Fibroblast of skin of left quadriceps (primary cell): ENCODE measurements at regions not wholly inside any gene's neighbourhood (a gene's known extent, or its start where the extent isn't known, plus 50 kb on each side); places are given as distances from the start of the nearest gene placed in this dataset.
"Not testable (repeated sequence)": the region's sequence is repeated elsewhere in the genome, so short reads cannot be mapped to it uniquely, and the experiment has no call there.

ENCODE experiments used
- DNase-seq, 2 experiments: peaks; one replicate each; pipeline ENCODE4 v3.0.0-alpha.2; 2013; ENCODE audit warnings: low read depth in 2 of 2

- no peak for DNase-seq
Observed at GRCh38 chr1:60277269-60277668, 203.7 kb upstream of the C1orf87 start.

- no peak for DNase-seq
Observed at GRCh38 chr1:60274422-60275290, 201.1 kb upstream of the C1orf87 start.

- DNase-seq: no peak
Observed at GRCh38 chr1:60273185-60273584, 199.6 kb upstream of the C1orf87 start.

- no peak for DNase-seq
Observed at GRCh38 chr1:60271041-60271440, 197.5 kb upstream of the C1orf87 start.

GRCh38 chr1:60268451-60268850 lies 194.9 kb upstream of the C1orf87 start:
- no peak for DNase-seq

- peak in 1 of 2 experiments; percentile 16 for DNase-seq
Observed at GRCh38 chr1:60265560-60266535, 192.3 kb upstream of the C1orf87 start.

- no peak for DNase-seq
Observed at GRCh38 chr1:60262701-60263100, 189.1 kb upstream of the C1orf87 start.

- no peak for DNase-seq
Observed at GRCh38 chr1:60257531-60257930, 184.0 kb upstream of the C1orf87 start.

GRCh38 chr1:60255565-60255964 lies 182.0 kb upstream of the C1orf87 start:
- no peak for DNase-seq

GRCh38 chr1:60251426-60251825 lies 177.9 kb upstream of the C1orf87 start:
- no peak for DNase-seq

- DNase-seq: not testable (repeated sequence)
Observed at GRCh38 chr1:60247467-60247866, 173.9 kb upstream of the C1orf87 start.

GRCh38 chr1:60245324-60245723 lies 171.8 kb upstream of the C1orf87 start:
- no peak for DNase-seq

GRCh38 chr1:60244906-60245305 lies 171.3 kb upstream of the C1orf87 start:
- no peak for DNase-seq

GRCh38 chr1:60235275-60235674 lies 161.7 kb upstream of the C1orf87 start:
- no peak for DNase-seq

GRCh38 chr1:60234776-60235175 lies 161.2 kb upstream of the C1orf87 start:
- DNase-seq: no peak

- no peak for DNase-seq
Observed at GRCh38 chr1:60229821-60230220, 156.3 kb upstream of the C1orf87 start.

- DNase-seq: peak; percentile 57 to 60
Observed at GRCh38 chr1:60228041-60228491, 154.5 kb upstream of the C1orf87 start.

GRCh38 chr1:60227601-60228000 lies 154.0 kb upstream of the C1orf87 start:
- DNase-seq: no peak

- DNase-seq: no peak
Observed at GRCh38 chr1:60225486-60225885, 151.9 kb upstream of the C1orf87 start.

- DNase-seq: no peak
Observed at GRCh38 chr1:60224523-60224922, 151.0 kb upstream of the C1orf87 start.

GRCh38 chr1:60223158-60223557 lies 149.6 kb upstream of the C1orf87 start:
- no peak for DNase-seq

- DNase-seq: no peak
Observed at GRCh38 chr1:60222360-60223115, 149.0 kb upstream of the C1orf87 start.
